ENCODE measurements at regions not wholly inside any gene's neighbourhood (a gene's known extent, or its start where the extent isn't known, plus 50 kb on each side); places are given as distances from the start of the nearest gene placed in this dataset.
"Not testable (repeated sequence)": the region's sequence is repeated elsewhere in the genome, so short reads cannot be mapped to it uniquely, and the experiment has no call there.

- no peak overlapping the region for H3K4me3 ChIP-seq (ENCODE audit: low read depth, low read length)
- no peak for DNase-seq (ENCODE audit: low read depth)
- TF ChIP-seq, protein P1, sequence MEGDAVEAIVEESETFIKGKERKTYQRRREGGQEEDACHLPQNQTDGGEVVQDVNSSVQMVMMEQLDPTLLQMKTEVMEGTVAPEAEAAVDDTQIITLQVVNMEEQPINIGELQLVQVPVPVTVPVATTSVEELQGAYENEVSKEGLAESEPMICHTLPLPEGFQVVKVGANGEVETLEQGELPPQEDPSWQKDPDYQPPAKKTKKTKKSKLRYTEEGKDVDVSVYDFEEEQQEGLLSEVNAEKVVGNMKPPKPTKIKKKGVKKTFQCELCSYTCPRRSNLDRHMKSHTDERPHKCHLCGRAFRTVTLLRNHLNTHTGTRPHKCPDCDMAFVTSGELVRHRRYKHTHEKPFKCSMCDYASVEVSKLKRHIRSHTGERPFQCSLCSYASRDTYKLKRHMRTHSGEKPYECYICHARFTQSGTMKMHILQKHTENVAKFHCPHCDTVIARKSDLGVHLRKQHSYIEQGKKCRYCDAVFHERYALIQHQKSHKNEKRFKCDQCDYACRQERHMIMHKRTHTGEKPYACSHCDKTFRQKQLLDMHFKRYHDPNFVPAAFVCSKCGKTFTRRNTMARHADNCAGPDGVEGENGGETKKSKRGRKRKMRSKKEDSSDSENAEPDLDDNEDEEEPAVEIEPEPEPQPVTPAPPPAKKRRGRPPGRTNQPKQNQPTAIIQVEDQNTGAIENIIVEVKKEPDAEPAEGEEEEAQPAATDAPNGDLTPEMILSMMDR (conservative IDR thresholded peaks at IDR 0.05; ENCODE audit: low read depth, low read length), result no peak
Observed at GRCh38 chr1:212166244-212166643, 119.0 kb upstream of the PPP2R5A start.

GRCh38 chr1:212166644-212167043 is 118.6 kb upstream of the PPP2R5A start:
- no peak overlapping the region for H3K4me3 ChIP-seq (ENCODE audit: low read depth, low read length)
- TF ChIP-seq, protein P1 (conservative IDR thresholded peaks at IDR 0.05; ENCODE audit: low read depth, low read length), result no peak
- DNase-seq (ENCODE audit: low read depth), result no peak

DNA sequence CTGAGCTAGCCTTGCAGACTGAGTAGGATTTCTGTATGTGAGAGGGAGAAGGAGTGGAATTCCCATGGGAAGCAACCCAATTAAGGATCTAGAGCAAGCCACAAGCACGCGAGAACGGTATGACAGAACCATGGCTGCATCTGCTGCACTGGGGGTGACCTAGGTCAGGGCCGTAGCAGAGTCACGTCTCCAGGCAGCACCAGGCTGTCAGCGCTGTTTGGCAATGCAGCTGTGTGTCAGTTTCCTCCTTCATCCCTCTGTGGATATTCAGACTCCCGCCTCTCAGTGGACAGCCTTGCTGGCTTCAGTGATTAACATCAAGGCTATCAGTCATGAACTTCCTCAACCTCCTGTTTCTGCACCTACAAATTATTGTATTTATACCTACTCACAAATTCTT is 118.1 kb upstream of the PPP2R5A start:
- H3K4me3 ChIP-seq (ENCODE audit: low read depth, low read length), result no peak overlapping the region
- no peak for DNase-seq (ENCODE audit: low read depth)
- TF ChIP-seq, protein P1 (conservative IDR thresholded peaks at IDR 0.05; ENCODE audit: low read depth, low read length), result no peak

- DNase-seq (ENCODE audit: low read depth), result no peak
- TF ChIP-seq, protein P1 (conservative IDR thresholded peaks at IDR 0.05; ENCODE audit: low read depth, low read length), result no peak
- no peak overlapping the region for H3K4me3 ChIP-seq (ENCODE audit: low read depth, low read length)
Observed at GRCh38 chr1:212173567-212173966, 111.6 kb upstream of the PPP2R5A start.

DNA sequence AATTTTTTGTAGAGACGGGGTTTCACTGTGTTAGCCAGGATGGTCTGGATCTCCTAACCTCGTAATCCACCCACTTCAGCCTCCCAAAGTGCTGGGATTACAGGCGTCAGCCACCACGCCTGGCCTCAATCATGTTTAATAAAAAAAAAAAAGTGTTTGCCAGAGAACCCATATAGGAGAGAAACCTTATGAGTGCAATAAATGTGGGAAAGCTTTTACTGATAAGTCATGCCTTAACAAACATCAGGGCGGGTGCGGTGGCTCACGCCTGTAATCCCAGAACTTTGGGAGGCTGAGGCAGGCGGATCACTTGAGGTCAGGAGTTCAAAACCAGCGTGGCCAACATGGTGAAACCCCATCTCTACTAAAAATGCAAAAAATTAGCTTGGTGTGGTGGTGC is 110.9 kb upstream of the PPP2R5A start:
- H3K4me3 ChIP-seq (ENCODE audit: low read depth, low read length); DNase-seq (ENCODE audit: low read depth): not testable (repeated sequence)

DNA sequence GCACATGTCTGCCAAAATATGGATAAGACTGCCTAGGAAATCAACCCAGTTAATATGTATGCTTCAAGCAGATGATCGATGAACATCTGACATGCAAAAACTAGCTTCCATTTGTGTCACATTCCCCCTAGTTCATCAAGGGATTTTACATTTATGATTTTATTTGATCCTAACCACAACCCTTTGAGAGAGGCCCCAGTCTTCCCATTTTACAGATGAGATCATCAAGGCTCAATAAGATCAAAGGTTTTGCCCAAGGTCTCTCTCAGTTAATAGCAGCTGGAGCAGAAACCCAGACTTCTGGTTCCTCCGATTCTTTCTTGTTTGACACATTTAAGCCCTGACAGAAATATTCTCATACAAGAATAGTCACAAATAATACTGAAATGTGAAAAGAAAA is 107.7 kb upstream of the PPP2R5A start:
- DNase-seq (ENCODE audit: low read depth), result no peak
- TF ChIP-seq, protein P1 (conservative IDR thresholded peaks at IDR 0.05; ENCODE audit: low read depth, low read length), result no peak
- no peak overlapping the region for H3K4me3 ChIP-seq (ENCODE audit: low read depth, low read length)

DNA sequence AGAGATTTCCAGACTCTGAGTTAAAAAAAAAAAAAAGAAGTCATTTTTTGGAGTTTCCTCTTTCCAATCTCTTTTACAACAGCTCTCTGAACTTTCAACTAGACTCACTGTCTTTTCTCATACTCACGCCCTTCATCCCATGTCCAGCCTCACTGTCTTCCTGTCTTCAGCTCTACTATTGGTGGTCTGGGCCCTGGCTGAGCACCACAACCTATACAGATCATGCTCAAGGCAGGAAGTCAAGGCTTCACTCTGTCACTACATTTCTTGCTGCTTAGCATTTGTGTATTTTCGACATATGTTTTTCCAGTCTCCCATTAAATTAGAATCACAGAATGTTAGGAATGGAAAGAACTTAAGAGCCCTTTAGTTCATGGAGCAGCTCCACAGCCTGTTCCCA is 106.4 kb upstream of the PPP2R5A start:
- no peak overlapping the region for H3K4me3 ChIP-seq (ENCODE audit: low read depth, low read length)
- DNase-seq (ENCODE audit: low read depth), result no peak
- TF ChIP-seq, protein P1 (conservative IDR thresholded peaks at IDR 0.05; ENCODE audit: low read depth, low read length), result no peak

Measured in epithelial cell of proximal tubule (primary cell).